ENCODE measurements at regions not wholly inside any gene's neighbourhood (a gene's known extent, or its start where the extent isn't known, plus 50 kb on each side); places are given as distances from the start of the nearest gene placed in this dataset.

DNA sequence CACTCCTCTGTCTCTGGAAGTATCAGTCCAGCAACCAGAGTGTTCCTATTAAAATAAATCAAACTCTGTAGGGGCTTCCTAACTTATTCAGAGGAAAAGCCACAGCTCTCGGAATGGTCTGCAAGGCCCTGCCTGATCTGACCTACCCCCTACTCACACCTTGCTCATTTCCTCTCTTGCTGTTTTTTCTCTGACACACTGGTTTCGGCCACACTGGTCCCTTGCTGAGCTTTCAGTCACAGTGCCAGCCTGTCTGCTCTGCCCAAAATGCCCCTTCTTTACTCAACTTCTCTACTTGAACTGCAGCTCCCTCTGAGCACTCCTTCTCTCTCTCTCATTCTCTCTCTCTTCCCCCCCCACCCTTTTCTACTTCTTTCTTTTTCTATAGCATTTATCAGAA lies 430.2 kb downstream of the UTRN start:
- TF ChIP-seq, protein P1, sequence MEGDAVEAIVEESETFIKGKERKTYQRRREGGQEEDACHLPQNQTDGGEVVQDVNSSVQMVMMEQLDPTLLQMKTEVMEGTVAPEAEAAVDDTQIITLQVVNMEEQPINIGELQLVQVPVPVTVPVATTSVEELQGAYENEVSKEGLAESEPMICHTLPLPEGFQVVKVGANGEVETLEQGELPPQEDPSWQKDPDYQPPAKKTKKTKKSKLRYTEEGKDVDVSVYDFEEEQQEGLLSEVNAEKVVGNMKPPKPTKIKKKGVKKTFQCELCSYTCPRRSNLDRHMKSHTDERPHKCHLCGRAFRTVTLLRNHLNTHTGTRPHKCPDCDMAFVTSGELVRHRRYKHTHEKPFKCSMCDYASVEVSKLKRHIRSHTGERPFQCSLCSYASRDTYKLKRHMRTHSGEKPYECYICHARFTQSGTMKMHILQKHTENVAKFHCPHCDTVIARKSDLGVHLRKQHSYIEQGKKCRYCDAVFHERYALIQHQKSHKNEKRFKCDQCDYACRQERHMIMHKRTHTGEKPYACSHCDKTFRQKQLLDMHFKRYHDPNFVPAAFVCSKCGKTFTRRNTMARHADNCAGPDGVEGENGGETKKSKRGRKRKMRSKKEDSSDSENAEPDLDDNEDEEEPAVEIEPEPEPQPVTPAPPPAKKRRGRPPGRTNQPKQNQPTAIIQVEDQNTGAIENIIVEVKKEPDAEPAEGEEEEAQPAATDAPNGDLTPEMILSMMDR (conservative IDR thresholded peaks at IDR 0.05; ENCODE audit: low read depth in 2 of 2), result no peak
- H3K27ac Mint-ChIP-seq, result peak overlapping the region; percentile 71; the same call in 1 of the 2 replicates
- Histone ChIP-seq H3K4me1 (ENCODE audit: insufficient read depth) (peaks cover 22% of the 10 kb centered on the region), H3K36me3 (ENCODE audit: insufficient read depth) (no peaks in the 10 kb centered on the region), H3K27ac (ENCODE audit: low read depth) (peak overlapping the region; percentile 41; the same call in 1 of the 2 replicates), H3K4me3 (no peak overlapping the region), H2AFZ (no peak overlapping the region), H3K79me2 (replicated peaks; ENCODE audit: insufficient read depth) (no peaks in the 10 kb centered on the region), H3K9me2 (ENCODE audit: insufficient read depth) (no peaks in the 10 kb centered on the region; the same call in 1 of the 2 replicates), H4K20me1 (replicated peaks; ENCODE audit: insufficient read depth) (no peaks in the 10 kb centered on the region), H3K27me3 (ENCODE audit: insufficient read depth) (no peaks in the 10 kb centered on the region), H3K4me2 (no peak overlapping the region), H3F3A (replicated peaks; ENCODE audit: low read depth) (no peaks in the 10 kb centered on the region)
- H3K4me1 Mint-ChIP-seq, result peaks cover 14% of the 10 kb centered on the region; the same call in 2 of the 3 replicates
- ATAC-seq (no peak), DNase-seq (ENCODE audit: low spot score) (no peak)
- H3K36me3 Mint-ChIP-seq (ENCODE audit: low read depth), result no peaks in the 10 kb centered on the region
- no peaks in the 10 kb centered on the region for H3K9me3 Mint-ChIP-seq
- H3K27me3 Mint-ChIP-seq (ENCODE audit: insufficient read depth, low read depth, poor library complexity), result peaks cover 2% of the 10 kb centered on the region
- no peak overlapping the region for H3K4me3 Mint-ChIP-seq

DNA sequence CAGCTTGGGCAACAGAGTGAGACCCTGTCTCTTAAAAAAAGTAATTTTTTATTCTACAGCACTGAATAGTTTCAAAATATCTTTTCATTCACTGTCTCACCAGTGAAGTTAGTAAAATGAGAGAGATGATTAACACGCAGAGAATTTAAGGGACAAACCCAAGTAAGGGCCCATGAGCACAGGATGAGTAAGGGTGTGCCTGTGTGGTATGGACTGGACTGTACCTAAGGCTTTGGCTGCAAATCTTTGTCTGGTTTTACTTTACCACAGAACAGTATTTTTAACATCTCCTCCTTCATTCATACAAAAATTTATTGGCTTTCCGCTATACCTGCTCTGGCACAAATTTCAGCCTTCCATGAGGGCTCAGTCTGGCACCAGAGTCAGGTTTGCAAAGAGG lies 433.3 kb downstream of the UTRN start:
- H3K27me3 Mint-ChIP-seq (ENCODE audit: insufficient read depth, low read depth, poor library complexity), result peaks cover 2% of the 10 kb centered on the region
- no peak for ATAC-seq
- peaks cover 10% of the 10 kb centered on the region; the same call in 2 of the 3 replicates for H3K4me1 Mint-ChIP-seq

DNA sequence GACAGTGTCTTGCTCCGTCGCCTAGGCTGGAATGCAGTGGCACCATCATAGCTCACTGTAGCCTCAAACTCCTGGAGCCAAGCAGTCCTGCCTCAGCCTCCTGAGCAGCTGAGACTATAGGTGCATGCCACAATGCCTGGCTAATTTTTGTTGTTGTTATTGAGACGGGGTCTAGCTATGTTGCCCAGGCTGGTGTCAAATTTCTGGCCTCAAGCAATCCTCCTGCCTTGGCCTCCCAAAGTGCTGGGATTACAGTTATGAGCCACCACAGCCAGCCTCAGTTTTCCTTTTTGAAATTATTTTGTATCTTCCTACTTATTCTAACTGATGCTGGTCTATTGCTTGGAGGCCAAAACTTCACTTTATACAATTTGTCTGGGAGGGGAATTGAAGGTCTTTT lies 436.1 kb downstream of the UTRN start:
- Mint-ChIP-seq H3K27me3 (ENCODE audit: insufficient read depth, low read depth, poor library complexity) (peaks cover 2% of the 10 kb centered on the region), H3K4me1 (peaks cover 8% of the 10 kb centered on the region), H3K36me3 (ENCODE audit: low read depth) (peaks cover 2% of the 10 kb centered on the region; the same call in 1 of the 3 replicates), H3K27ac (no peak overlapping the region), H3K9me3 (no peaks in the 10 kb centered on the region), H3K4me3 (no peak overlapping the region)
- no peaks in the 10 kb centered on the region; the same call in 1 of the 2 replicates for H3K9me2 ChIP-seq (ENCODE audit: insufficient read depth)
- DNase-seq (ENCODE audit: low spot score) (no peak), ATAC-seq (no peak)
- peaks cover 10% of the 10 kb centered on the region for H3K4me1 ChIP-seq (ENCODE audit: insufficient read depth)
- H3K27ac ChIP-seq (ENCODE audit: low read depth), result no peak overlapping the region
- H2AFZ ChIP-seq, result no peak overlapping the region
- no peak overlapping the region for H3K4me3 ChIP-seq
- H3K79me2 ChIP-seq (replicated peaks; ENCODE audit: insufficient read depth), result no peaks in the 10 kb centered on the region
- no peaks in the 10 kb centered on the region for H3F3A ChIP-seq (replicated peaks; ENCODE audit: low read depth)
- no peaks in the 10 kb centered on the region for H3K36me3 ChIP-seq (ENCODE audit: insufficient read depth)
- no peaks in the 10 kb centered on the region for H4K20me1 ChIP-seq (replicated peaks; ENCODE audit: insufficient read depth)
- no peaks in the 10 kb centered on the region for H3K27me3 ChIP-seq (ENCODE audit: insufficient read depth)
- no peak overlapping the region for H3K4me2 ChIP-seq
- TF ChIP-seq, protein P2, sequence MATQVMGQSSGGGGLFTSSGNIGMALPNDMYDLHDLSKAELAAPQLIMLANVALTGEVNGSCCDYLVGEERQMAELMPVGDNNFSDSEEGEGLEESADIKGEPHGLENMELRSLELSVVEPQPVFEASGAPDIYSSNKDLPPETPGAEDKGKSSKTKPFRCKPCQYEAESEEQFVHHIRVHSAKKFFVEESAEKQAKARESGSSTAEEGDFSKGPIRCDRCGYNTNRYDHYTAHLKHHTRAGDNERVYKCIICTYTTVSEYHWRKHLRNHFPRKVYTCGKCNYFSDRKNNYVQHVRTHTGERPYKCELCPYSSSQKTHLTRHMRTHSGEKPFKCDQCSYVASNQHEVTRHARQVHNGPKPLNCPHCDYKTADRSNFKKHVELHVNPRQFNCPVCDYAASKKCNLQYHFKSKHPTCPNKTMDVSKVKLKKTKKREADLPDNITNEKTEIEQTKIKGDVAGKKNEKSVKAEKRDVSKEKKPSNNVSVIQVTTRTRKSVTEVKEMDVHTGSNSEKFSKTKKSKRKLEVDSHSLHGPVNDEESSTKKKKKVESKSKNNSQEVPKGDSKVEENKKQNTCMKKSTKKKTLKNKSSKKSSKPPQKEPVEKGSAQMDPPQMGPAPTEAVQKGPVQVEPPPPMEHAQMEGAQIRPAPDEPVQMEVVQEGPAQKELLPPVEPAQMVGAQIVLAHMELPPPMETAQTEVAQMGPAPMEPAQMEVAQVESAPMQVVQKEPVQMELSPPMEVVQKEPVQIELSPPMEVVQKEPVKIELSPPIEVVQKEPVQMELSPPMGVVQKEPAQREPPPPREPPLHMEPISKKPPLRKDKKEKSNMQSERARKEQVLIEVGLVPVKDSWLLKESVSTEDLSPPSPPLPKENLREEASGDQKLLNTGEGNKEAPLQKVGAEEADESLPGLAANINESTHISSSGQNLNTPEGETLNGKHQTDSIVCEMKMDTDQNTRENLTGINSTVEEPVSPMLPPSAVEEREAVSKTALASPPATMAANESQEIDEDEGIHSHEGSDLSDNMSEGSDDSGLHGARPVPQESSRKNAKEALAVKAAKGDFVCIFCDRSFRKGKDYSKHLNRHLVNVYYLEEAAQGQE (IDR thresholded peaks at IDR 0.05; ENCODE audit: unreplicated experiment), result no peak
- TF ChIP-seq ZNF114 (CRISPR knock-in tag; IDR thresholded peaks at IDR 0.05) (no peak), EZH2phosphoT487 (IDR thresholded peaks at IDR 0.05; ENCODE audit: unreplicated experiment) (no peak), NANOG (IDR thresholded peaks at IDR 0.05; ENCODE audit: borderline replicate concordance) (no peak), CREB1 (CRISPR knock-in tag; IDR thresholded peaks at IDR 0.05; ENCODE audit: low read depth) (no peak), EZH2 (IDR thresholded peaks at IDR 0.05; ENCODE audit: low read depth, unreplicated experiment) (no peak), POLR2AphosphoS5 (IDR thresholded peaks at IDR 0.05; ENCODE audit: low read depth) (no peak), ZNF331 (CRISPR knock-in tag; IDR thresholded peaks at IDR 0.05; ENCODE audit: low read depth) (no peak), STAT1 (IDR thresholded peaks at IDR 0.05; ENCODE audit: unreplicated experiment) (no peak)

More for the DNA sequence above, 433.3 kb downstream of the UTRN start:
- TF ChIP-seq, protein P3, sequence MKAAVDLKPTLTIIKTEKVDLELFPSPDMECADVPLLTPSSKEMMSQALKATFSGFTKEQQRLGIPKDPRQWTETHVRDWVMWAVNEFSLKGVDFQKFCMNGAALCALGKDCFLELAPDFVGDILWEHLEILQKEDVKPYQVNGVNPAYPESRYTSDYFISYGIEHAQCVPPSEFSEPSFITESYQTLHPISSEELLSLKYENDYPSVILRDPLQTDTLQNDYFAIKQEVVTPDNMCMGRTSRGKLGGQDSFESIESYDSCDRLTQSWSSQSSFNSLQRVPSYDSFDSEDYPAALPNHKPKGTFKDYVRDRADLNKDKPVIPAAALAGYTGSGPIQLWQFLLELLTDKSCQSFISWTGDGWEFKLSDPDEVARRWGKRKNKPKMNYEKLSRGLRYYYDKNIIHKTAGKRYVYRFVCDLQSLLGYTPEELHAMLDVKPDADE (IDR thresholded peaks at IDR 0.05), result no peak
- no peak for TF ChIP-seq EZH2 (IDR thresholded peaks at IDR 0.05; ENCODE audit: low read depth, unreplicated experiment)
- TF ChIP-seq CREB1 (CRISPR knock-in tag; IDR thresholded peaks at IDR 0.05; ENCODE audit: low read depth), result no peak
- no peak for TF ChIP-seq POLR2AphosphoS5 (IDR thresholded peaks at IDR 0.05; ENCODE audit: low read depth)
- Histone ChIP-seq H2AFZ (no peak overlapping the region), H3K4me1 (ENCODE audit: insufficient read depth) (peaks cover 15% of the 10 kb centered on the region), H3F3A (replicated peaks; ENCODE audit: low read depth) (no peaks in the 10 kb centered on the region), H3K4me3 (no peak overlapping the region), H3K79me2 (replicated peaks; ENCODE audit: insufficient read depth) (no peaks in the 10 kb centered on the region), H3K27me3 (ENCODE audit: insufficient read depth) (no peaks in the 10 kb centered on the region), H3K36me3 (ENCODE audit: insufficient read depth) (no peaks in the 10 kb centered on the region), H3K9me2 (ENCODE audit: insufficient read depth) (no peaks in the 10 kb centered on the region; the same call in 1 of the 2 replicates), H4K20me1 (replicated peaks; ENCODE audit: insufficient read depth) (no peaks in the 10 kb centered on the region), H3K4me2 (no peak overlapping the region), H3K27ac (ENCODE audit: low read depth) (no peak overlapping the region)
- no peak for DNase-seq (ENCODE audit: low spot score)
- Mint-ChIP-seq H3K27ac (no peak overlapping the region), H3K4me3 (no peak overlapping the region), H3K9me3 (no peaks in the 10 kb centered on the region), H3K36me3 (ENCODE audit: low read depth) (0 out of 3 replicates have a peak, but pooled peaks cover 1% of the 10 kb centered on the region)

Measured in GM23338 (cell line).